Erythroblast (primary cell): ENCODE measurements at regions not wholly inside any gene's neighbourhood (a gene's known extent, or its start where the extent isn't known, plus 50 kb on each side); places are given as distances from the start of the nearest gene placed in this dataset.

Source experiments
- GATA1 ChIP-seq: IDR thresholded peaks from 2 replicates; pipeline ENCODE4 v1.6.1; 2011; ENCODE audit warnings: low read depth, mild to moderate bottlenecking, control low read depth, low read length, moderate library complexity
- POLR2A ChIP-seq: IDR thresholded peaks from 2 replicates; pipeline ENCODE4 v1.6.1; 2011; ENCODE audit warnings: mild to moderate bottlenecking, low read length

GRCh38 chr7:89554209-89554608, 600.1 kb upstream of the STEAP1 start:
- TF ChIP-seq POLR2A = no peak
- no peak for TF ChIP-seq GATA1
